IMR-90 (cell line): ENCODE measurements at regions not wholly inside any gene's neighbourhood (a gene's known extent, or its start where the extent isn't known, plus 50 kb on each side); places are given as distances from the start of the nearest gene placed in this dataset.

Source experiments
- ATAC-seq: fragments of 200-7000 bp; cut with Tn5 transposase; 2 replicates; pipeline ENCODE4 v1.9.1; 2020; ENCODE audit warnings: low read depth, mild to moderate bottlenecking, moderate library complexity
- BruUV-seq: library from RNA; stranded (reverse); fragments of 400-500 nt; replicated peaks from 2 replicates; lab custom pipeline; 2021; lab: Mats Ljungman, UMichigan
- CTCF ChIA-PET: fragments of 300-600 bp; formaldehyde crosslinking; extraction: SDS; loops from one replicate; lab custom pipeline; 2021; ENCODE audit warnings: antibody characterized with exemption; lab: Yijun Ruan, JAX
- POLR2A ChIA-PET: fragments of 300-600 bp; sonication (Branson Sonifier 250); formaldehyde crosslinking; loops from one replicate; lab custom pipeline; 2022; ENCODE audit warnings: antibody characterized with exemption; ENCODE audit not compliant: unreplicated experiment; lab: Charles Lee
- DNase-seq: peaks from one replicate; pipeline ENCODE4 v3.0.0; 2013
- H2AFZ ChIP-seq: replicated peaks from 2 replicates; pipeline ENCODE3; 2013; ENCODE audit warnings: low read length, mild to moderate bottlenecking; ENCODE audit not compliant: poor library complexity
- H2AK5ac ChIP-seq: 2 replicates; pipeline ENCODE4 v1.6.1; 2013; ENCODE audit warnings: low read depth, low read length, inconsistent platforms
- H2AK9ac ChIP-seq: replicated peaks from 2 replicates; pipeline ENCODE3; 2013; ENCODE audit warnings: mild to moderate bottlenecking, low read depth, low read length, moderate library complexity; ENCODE audit not compliant: poor library complexity
- H2BK120ac ChIP-seq: 2 replicates; pipeline ENCODE4 v1.6.1; 2013; ENCODE audit warnings: low read depth, low read length, inconsistent platforms
- H2BK15ac ChIP-seq: 3 replicates; pipeline ENCODE4 v1.6.1; 2013; ENCODE audit warnings: low read depth, low read length, inconsistent platforms
- H2BK20ac ChIP-seq: 2 replicates; pipeline ENCODE4 v1.6.1; 2013; ENCODE audit warnings: low read depth, mild to moderate bottlenecking, inconsistent platforms, low read length, moderate library complexity
- H2BK5ac ChIP-seq: 2 replicates; pipeline ENCODE4 v1.6.1; 2013; ENCODE audit warnings: mild to moderate bottlenecking, low read depth, low read length, inconsistent platforms; ENCODE audit not compliant: poor library complexity, severe bottlenecking
- H3K14ac ChIP-seq: replicated peaks from 2 replicates; pipeline ENCODE4 v1.6.1; 2013; ENCODE audit warnings: low read depth, low read length, inconsistent platforms
- H3K18ac ChIP-seq: 2 replicates; pipeline ENCODE4 v1.6.1; 2013; ENCODE audit warnings: low read depth, low read length, control low read depth
- H3K23ac ChIP-seq: 2 replicates; pipeline ENCODE4 v1.6.1; 2013; ENCODE audit warnings: low read depth, low read length, inconsistent platforms
- H3K27ac ChIP-seq: 2 replicates; pipeline ENCODE4 v1.5.1; 2013; ENCODE audit warnings: mild to moderate bottlenecking, control low read depth, low read length; ENCODE audit not compliant: insufficient read depth
- H3K27me3 ChIP-seq: 2 replicates; pipeline ENCODE4 v1.6.1; 2013; ENCODE audit warnings: low read length; ENCODE audit not compliant: control insufficient read depth, insufficient read depth
- H3K36me3 ChIP-seq: 2 replicates; pipeline ENCODE4 v1.6.1; 2013; ENCODE audit warnings: low read length, mixed read lengths; ENCODE audit not compliant: control insufficient read depth, insufficient read depth
- H3K4ac ChIP-seq: 2 replicates; pipeline ENCODE4 v1.6.1; 2013; ENCODE audit warnings: low read depth, low read length, inconsistent platforms
- H3K4me1 ChIP-seq: 2 replicates; pipeline ENCODE4 v1.6.1; 2013; ENCODE audit warnings: low read length, mixed read lengths; ENCODE audit not compliant: control insufficient read depth, insufficient read depth
- H3K4me2 ChIP-seq: 2 replicates; pipeline ENCODE4 v1.6.1; 2013; ENCODE audit warnings: low read depth, mild to moderate bottlenecking, control low read depth, low read length, moderate library complexity
- H3K4me3 ChIP-seq: 2 replicates; pipeline ENCODE4 v1.5.1; 2013; ENCODE audit warnings: low read depth, mild to moderate bottlenecking, control low read depth, low read length, moderate library complexity; ENCODE audit not compliant: insufficient read depth
- H3K56ac ChIP-seq: 2 replicates; pipeline ENCODE4 v1.6.1; 2013; ENCODE audit warnings: low read length, inconsistent platforms; ENCODE audit not compliant: insufficient read depth; ENCODE audit errors: extremely low read depth
- H3K79me1 ChIP-seq, 2 experiments: 2 replicates each; pipeline ENCODE4 v1.6.1; 2013; ENCODE audit warnings: low read length in 2 of 2, inconsistent platforms in 1 of 2, low read depth in 1 of 2
- H3K9ac ChIP-seq: 2 replicates; pipeline ENCODE4 v1.6.1; 2013; ENCODE audit warnings: low read depth, low read length, control low read depth
- H3K9me1 ChIP-seq: 2 replicates; pipeline ENCODE4 v1.6.1; 2013; ENCODE audit warnings: low read length, inconsistent platforms; ENCODE audit not compliant: insufficient read depth
- H3K9me3 ChIP-seq: 2 replicates; pipeline ENCODE4 v1.6.1; 2013; ENCODE audit warnings: low read length; ENCODE audit not compliant: control insufficient read depth, insufficient read depth
- H4K20me1 ChIP-seq: 2 replicates; pipeline ENCODE4 v1.6.1; 2013; ENCODE audit warnings: low read length, inconsistent platforms; ENCODE audit not compliant: insufficient read depth
- H4K5ac ChIP-seq: 2 replicates; pipeline ENCODE4 v1.6.1; 2013; ENCODE audit warnings: mild to moderate bottlenecking, low read depth, low read length, control low read depth
- H4K8ac ChIP-seq, 2 experiments: 2 replicates each; pipeline ENCODE4 v1.6.1; 2013; ENCODE audit warnings: low read depth in 2 of 2, low read length in 2 of 2, control low read depth in 1 of 2, inconsistent platforms in 1 of 2
- H4K91ac ChIP-seq: 2 replicates; pipeline ENCODE4 v1.6.1; 2013; ENCODE audit warnings: low read depth, low read length, inconsistent platforms; ENCODE audit not compliant: insufficient read depth
- BHLHE40 ChIP-seq: fragments of 150-350 bp; IDR thresholded peaks from 2 replicates; pipeline ENCODE4 v1.6.1; 2016; ENCODE audit warnings: mild to moderate bottlenecking, low read depth, low read length
- CHD1 ChIP-seq: IDR thresholded peaks from 2 replicates; pipeline ENCODE4 v1.6.1; 2012; ENCODE audit warnings: low read depth, low read length, improper control_type of control experiment
- MAFK ChIP-seq: IDR thresholded peaks from 2 replicates; pipeline ENCODE4 v1.6.1; 2012; ENCODE audit warnings: low read depth, low read length, improper control_type of control experiment
- MXI1 ChIP-seq: IDR thresholded peaks from 2 replicates; pipeline ENCODE4 v1.6.1; 2012; ENCODE audit warnings: low read depth, mild to moderate bottlenecking, low read length, moderate library complexity, borderline replicate concordance
- RAD21 ChIP-seq: IDR thresholded peaks from 2 replicates; pipeline ENCODE4 v1.6.1; 2012; ENCODE audit warnings: low read length, improper control_type of control experiment
- RFX5 ChIP-seq: IDR thresholded peaks from 2 replicates; pipeline ENCODE4 v1.8.0; 2012; ENCODE audit warnings: low read depth, mild to moderate bottlenecking, low read length, moderate library complexity
- SMC3 ChIP-seq: fragments of 150-350 bp; IDR thresholded peaks from 2 replicates; pipeline ENCODE4 v1.6.1; 2016; ENCODE audit warnings: low read depth, mild to moderate bottlenecking, antibody characterized with exemption, low read length, moderate library complexity
- WGBS, 2 experiments: methylation state at CpG; one replicate each; pipeline versions ENCODE4 v1.1.5 to v1.1.7; 2013; ENCODE audit warnings: missing lambda C conversion rate in 2 of 2; ENCODE audit not compliant: insufficient read length in 1 of 2; ENCODE audit errors: extremely low coverage in 2 of 2; 5-methylcytosine and 5-hydroxymethylcytosine counted together
- dilution Hi-C: fragments of 300-500 bp; cut with HindIII; formaldehyde crosslinking; loops from one replicate; pipeline ENCODE4 v1.14.3; 2018; ENCODE audit warnings: low sequenced_read_pairs; ENCODE audit not compliant: unreplicated experiment
- in situ Hi-C: fragments of 300-500 bp; cut with MboI; formaldehyde crosslinking; loops from 3 replicates; pipeline ENCODE4 v1.14.3; 2019; ENCODE audit warnings: low sequenced_read_pairs, inconsistent platforms, mixed read lengths
- intact Hi-C: fragments of 100-400 bp; cut with micrococcal nuclease; formaldehyde crosslinking; loops from 2 replicates; pipeline ENCODE4 v1.10.0; 2022
- TF ChIP-seq, protein P1 (sequence below): conservative IDR thresholded peaks from 2 replicates; pipeline ENCODE4 v1.5.1; 2012; ENCODE audit warnings: mild to moderate bottlenecking, low read depth, low read length, improper control_type of control experiment
- TF ChIP-seq, protein P2 (sequence below): fragments of 150-350 bp; IDR thresholded peaks from 2 replicates; pipeline ENCODE4 v1.6.1; 2017; ENCODE audit warnings: mild to moderate bottlenecking, antibody characterized with exemption, low read length, low read depth

DNA sequence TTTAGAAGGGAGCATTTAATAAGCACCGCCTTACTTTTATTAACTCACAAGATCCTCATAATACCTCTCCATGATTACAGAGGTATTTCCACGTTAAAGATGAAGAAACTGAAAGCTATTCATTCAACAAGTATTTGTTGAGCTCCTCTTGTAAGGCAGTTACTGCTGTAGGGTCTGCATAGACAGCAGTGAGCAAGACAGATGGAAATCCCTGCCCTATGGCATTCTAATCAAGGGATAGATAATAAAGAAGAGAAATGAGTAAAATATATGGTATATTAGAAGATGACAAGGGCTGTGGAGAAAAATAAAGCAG, 77.8 kb upstream of the CTNNBL1 start:
- Histone ChIP-seq H4K8ac (no peak overlapping the region), H3K27me3 (peaks cover 21% of the 10 kb centered on the region), H3K18ac (no peak overlapping the region), H4K5ac (no peak overlapping the region), H3K9me3 (peaks cover 2% of the 10 kb centered on the region; the same call in 1 of the 2 replicates), H3K9me1 (no peaks in the 10 kb centered on the region), H3K23ac (no peak overlapping the region), H3K4me1 (no peaks in the 10 kb centered on the region), H3K4me2 (no peak overlapping the region), H3K56ac (no peak overlapping the region), H3K9ac (no peak overlapping the region), H4K20me1 (no peaks in the 10 kb centered on the region; the same call in 1 of the 2 replicates), H3K4ac (no peak overlapping the region), H2BK20ac (no peak overlapping the region), H2AK9ac (no peak overlapping the region), H3K27ac (no peak overlapping the region), H3K14ac (no peak overlapping the region), H3K4me3 (no peak overlapping the region), H2BK15ac (no peak overlapping the region), H2BK120ac (no peak overlapping the region), H3K79me1 (no peaks in the 10 kb centered on the region), H2BK5ac (no peak overlapping the region), H2AK5ac (no peak overlapping the region), H4K91ac (no peak overlapping the region), H2AFZ (no peak overlapping the region), H3K36me3 (no peaks in the 10 kb centered on the region)
- no CpG with 5 or more reads among the region's 2 CpGs for WGBS, 2 experiments
- TF ChIP-seq BHLHE40 (no peak), MXI1 (no peak), CHD1 (no peak), RFX5 (no peak), MAFK (no peak), RAD21 (no peak), SMC3 (no peak)
- TF ChIP-seq, protein P1, sequence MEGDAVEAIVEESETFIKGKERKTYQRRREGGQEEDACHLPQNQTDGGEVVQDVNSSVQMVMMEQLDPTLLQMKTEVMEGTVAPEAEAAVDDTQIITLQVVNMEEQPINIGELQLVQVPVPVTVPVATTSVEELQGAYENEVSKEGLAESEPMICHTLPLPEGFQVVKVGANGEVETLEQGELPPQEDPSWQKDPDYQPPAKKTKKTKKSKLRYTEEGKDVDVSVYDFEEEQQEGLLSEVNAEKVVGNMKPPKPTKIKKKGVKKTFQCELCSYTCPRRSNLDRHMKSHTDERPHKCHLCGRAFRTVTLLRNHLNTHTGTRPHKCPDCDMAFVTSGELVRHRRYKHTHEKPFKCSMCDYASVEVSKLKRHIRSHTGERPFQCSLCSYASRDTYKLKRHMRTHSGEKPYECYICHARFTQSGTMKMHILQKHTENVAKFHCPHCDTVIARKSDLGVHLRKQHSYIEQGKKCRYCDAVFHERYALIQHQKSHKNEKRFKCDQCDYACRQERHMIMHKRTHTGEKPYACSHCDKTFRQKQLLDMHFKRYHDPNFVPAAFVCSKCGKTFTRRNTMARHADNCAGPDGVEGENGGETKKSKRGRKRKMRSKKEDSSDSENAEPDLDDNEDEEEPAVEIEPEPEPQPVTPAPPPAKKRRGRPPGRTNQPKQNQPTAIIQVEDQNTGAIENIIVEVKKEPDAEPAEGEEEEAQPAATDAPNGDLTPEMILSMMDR, result no peak
- TF ChIP-seq, protein P2, sequence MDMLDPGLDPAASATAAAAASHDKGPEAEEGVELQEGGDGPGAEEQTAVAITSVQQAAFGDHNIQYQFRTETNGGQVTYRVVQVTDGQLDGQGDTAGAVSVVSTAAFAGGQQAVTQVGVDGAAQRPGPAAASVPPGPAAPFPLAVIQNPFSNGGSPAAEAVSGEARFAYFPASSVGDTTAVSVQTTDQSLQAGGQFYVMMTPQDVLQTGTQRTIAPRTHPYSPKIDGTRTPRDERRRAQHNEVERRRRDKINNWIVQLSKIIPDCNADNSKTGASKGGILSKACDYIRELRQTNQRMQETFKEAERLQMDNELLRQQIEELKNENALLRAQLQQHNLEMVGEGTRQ, result no peak
- DNase-seq (no peak), ATAC-seq (no peak)
- POLR2A ChIA-PET, result no interaction called here
- intact Hi-C loops (no loop called here), dilution Hi-C loops (no loop called here), in situ Hi-C loops (no loop called here)
- no TSS peak for BruUV-seq
- CTCF ChIA-PET, result no interaction called here
